H9 (cell line): ENCODE measurements at regions not wholly inside any gene's neighbourhood (a gene's known extent, or its start where the extent isn't known, plus 50 kb on each side); places are given as distances from the start of the nearest gene placed in this dataset.
A peak's percentile ranks its signal among the peaks of the same experiment; 100 is the strongest.

Experiments
- DNase-seq: peaks from one replicate; pipeline ENCODE4 v3.0.0-alpha.2; 2017
- H2AFZ ChIP-seq: one replicate; pipeline ENCODE4 v1.6.1; 2013; ENCODE audit warnings: mild to moderate bottlenecking, low read length, control low read depth, moderate library complexity
- H2AK5ac ChIP-seq: 2 replicates; pipeline ENCODE4 v1.6.1; 2013; ENCODE audit warnings: low read length, control low read depth, mixed read lengths; ENCODE audit not compliant: insufficient read length
- H2BK120ac ChIP-seq: one replicate; pipeline ENCODE4 v1.6.1; 2013; ENCODE audit warnings: low read depth, mild to moderate bottlenecking, low read length, control low read depth, inconsistent platforms; ENCODE audit not compliant: poor library complexity, severe bottlenecking
- H2BK12ac ChIP-seq: 2 replicates; pipeline ENCODE4 v1.6.1; 2013; ENCODE audit warnings: low read length, control low read depth, mixed read lengths, low read depth; ENCODE audit not compliant: insufficient read length
- H2BK15ac ChIP-seq: 2 replicates; pipeline ENCODE4 v1.6.1; 2013; ENCODE audit warnings: low read depth, low read length, control low read depth
- H2BK20ac ChIP-seq: one replicate; pipeline ENCODE4 v1.6.1; 2013; ENCODE audit warnings: low read depth, mild to moderate bottlenecking, low read length, control low read depth, inconsistent platforms; ENCODE audit not compliant: poor library complexity, severe bottlenecking
- H2BK5ac ChIP-seq: 2 replicates; pipeline ENCODE4 v1.6.1; 2013; ENCODE audit warnings: low read length, control low read depth, mixed read lengths; ENCODE audit not compliant: insufficient read length
- H3K14ac ChIP-seq: 2 replicates; pipeline ENCODE4 v1.6.1; 2013; ENCODE audit warnings: low read length, control low read depth; ENCODE audit not compliant: insufficient read depth
- H3K18ac ChIP-seq: 2 replicates; pipeline ENCODE4 v1.6.1; 2013; ENCODE audit warnings: low read depth, mild to moderate bottlenecking, mixed read lengths, low read length, control low read depth; ENCODE audit not compliant: insufficient read length
- H3K23ac ChIP-seq: 2 replicates; pipeline ENCODE4 v1.6.1; 2013; ENCODE audit warnings: low read length, control low read depth, mixed read lengths, low read depth; ENCODE audit not compliant: insufficient read length
- H3K23me2 ChIP-seq: 2 replicates; pipeline ENCODE4 v1.6.1; 2013; ENCODE audit warnings: low read depth, mild to moderate bottlenecking, mixed read lengths, low read length, control low read depth; ENCODE audit not compliant: insufficient read length, poor library complexity, severe bottlenecking
- H3K27ac ChIP-seq: 2 replicates; pipeline ENCODE4 v1.5.1; 2013; ENCODE audit warnings: low read length, control low read depth, mixed read lengths, low read depth; ENCODE audit not compliant: insufficient read length
- H3K27me3 ChIP-seq: 2 replicates; pipeline ENCODE4 v1.6.1; 2013; ENCODE audit warnings: low read length, control low read depth, inconsistent platforms; ENCODE audit not compliant: insufficient read depth
- H3K4ac ChIP-seq: 2 replicates; pipeline ENCODE4 v1.6.1; 2013; ENCODE audit warnings: low read depth, mild to moderate bottlenecking, control low read depth, inconsistent platforms, low read length, moderate library complexity
- H3K4me1 ChIP-seq: 2 replicates; pipeline ENCODE4 v1.6.1; 2013; ENCODE audit warnings: low read length, control low read depth, inconsistent platforms; ENCODE audit not compliant: insufficient read depth
- H3K4me2 ChIP-seq: 2 replicates; pipeline ENCODE4 v1.6.1; 2013; ENCODE audit warnings: low read length, control low read depth, mixed read lengths; ENCODE audit not compliant: insufficient read length, insufficient read depth
- H3K56ac ChIP-seq: 2 replicates; pipeline ENCODE4 v1.6.1; 2013; ENCODE audit warnings: low read depth, mild to moderate bottlenecking, mixed read lengths, low read length, control low read depth; ENCODE audit not compliant: insufficient read length
- H3K79me1 ChIP-seq: 2 replicates; pipeline ENCODE4 v1.6.1; 2013; ENCODE audit warnings: low read depth, mild to moderate bottlenecking, moderate library complexity, low read length, control low read depth, inconsistent platforms; ENCODE audit not compliant: insufficient read depth, poor library complexity, severe bottlenecking
- H3K79me2 ChIP-seq: 2 replicates; pipeline ENCODE4 v1.6.1; 2013; ENCODE audit warnings: low read length, control low read depth, inconsistent platforms; ENCODE audit not compliant: insufficient read depth
- H3K9ac ChIP-seq: 2 replicates; pipeline ENCODE4 v1.6.1; 2013; ENCODE audit warnings: low read length, control low read depth, mixed read lengths; ENCODE audit not compliant: insufficient read length; ENCODE audit errors: extremely low read depth
- H3K9me3 ChIP-seq: one replicate; pipeline ENCODE4 v1.6.1; 2013; ENCODE audit warnings: low read depth, low read length, inconsistent platforms; ENCODE audit not compliant: control insufficient read depth
- H3T11ph ChIP-seq: one replicate; pipeline ENCODE4 v1.6.1; 2013; ENCODE audit warnings: mild to moderate bottlenecking, low read length, control low read depth, inconsistent platforms
- H4K20me1 ChIP-seq: one replicate; pipeline ENCODE4 v1.6.1; 2013; ENCODE audit not compliant: control insufficient read depth, insufficient read length, insufficient read depth
- H4K5ac ChIP-seq: 2 replicates; pipeline ENCODE4 v1.6.1; 2013; ENCODE audit warnings: low read depth, mild to moderate bottlenecking, mixed read lengths, low read length, control low read depth; ENCODE audit not compliant: insufficient read length
- H4K8ac ChIP-seq: replicated peaks from 2 replicates; pipeline ENCODE4 v1.6.1; 2013; ENCODE audit warnings: low read length, control low read depth, mixed read lengths, low read depth; ENCODE audit not compliant: insufficient read length
- H4K91ac ChIP-seq: 2 replicates; pipeline ENCODE4 v1.6.1; 2013; ENCODE audit warnings: low read depth, mild to moderate bottlenecking, moderate library complexity, mixed read lengths, low read length, control low read depth; ENCODE audit not compliant: insufficient read length
- H3K27ac Mint-ChIP-seq, 3 experiments: 2 replicates in 2 of 3; 3 replicates in 1 of 3; pipeline ENCODE4 v1.8.0; 2020 to 2021; ENCODE audit warnings: mixed read lengths in 3 of 3, mild to moderate bottlenecking in 1 of 3, moderate library complexity in 1 of 3
- H3K27me3 Mint-ChIP-seq: 2 replicates; pipeline ENCODE4 v1.8.0; 2021; ENCODE audit warnings: low read depth, mild to moderate bottlenecking, moderate library complexity, mixed read lengths
- H3K36me3 Mint-ChIP-seq, 3 experiments: 2 replicates in 2 of 3; 3 replicates in 1 of 3; pipeline ENCODE4 v1.8.0; 2020 to 2021; ENCODE audit warnings: low read depth in 3 of 3, mixed read lengths in 3 of 3; ENCODE audit not compliant: insufficient read depth in 1 of 3
- H3K4me1 Mint-ChIP-seq, 2 experiments: 2 replicates each; pipeline ENCODE4 v1.8.0; 2020; ENCODE audit warnings: mixed read lengths in 2 of 2
- H3K4me3 Mint-ChIP-seq, 2 experiments: 2 replicates in 1 of 2; 3 replicates in 1 of 2; pipeline ENCODE4 v1.8.0; 2020 to 2021; ENCODE audit warnings: mild to moderate bottlenecking in 2 of 2, mixed read lengths in 2 of 2, moderate library complexity in 1 of 2
- H3K9me3 Mint-ChIP-seq, 2 experiments: 2 replicates in 1 of 2; 3 replicates in 1 of 2; pipeline ENCODE4 v1.8.0; 2020; ENCODE audit warnings: mild to moderate bottlenecking in 2 of 2, mixed read lengths in 2 of 2, moderate library complexity in 1 of 2
- CTCF ChIP-seq: fragments of 200-600 bp; sonication (generic); conservative IDR thresholded peaks from 3 replicates; pipeline ENCODE4 v1.8.0; 2021; ENCODE audit warnings: antibody characterized with exemption, mild to moderate bottlenecking
- WGBS: extraction: QIAGEN DNeasy Blood & Tissue Kit; methylation state at CpG from one replicate; pipeline ENCODE4 v1.1.7; 2013; ENCODE audit warnings: missing lambda C conversion rate, low lambda C conversion rate, mixed read lengths; ENCODE audit not compliant: insufficient read length; ENCODE audit errors: extremely low coverage; 5-methylcytosine and 5-hydroxymethylcytosine counted together

DNA sequence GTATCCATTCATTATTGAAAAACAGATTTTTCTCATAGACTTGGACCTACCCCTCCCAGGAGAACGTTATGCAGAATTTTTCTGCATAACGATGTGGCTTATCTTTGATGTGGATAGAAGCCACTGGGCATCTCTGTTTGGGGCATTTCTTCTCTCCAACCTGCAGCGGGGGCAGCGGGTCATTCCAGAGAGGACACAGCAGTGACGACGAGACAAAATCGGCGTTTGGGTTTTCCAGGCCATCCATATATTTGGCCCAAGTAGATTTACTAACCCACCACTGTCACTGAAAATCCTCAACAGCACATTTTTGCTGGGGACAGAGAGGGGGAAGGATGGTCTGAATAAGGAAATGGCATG is 299.3 kb upstream of the PITRM1 start:
- peaks cover 33 to 63% of the 10 kb centered on the region in 2 experiments for H3K4me1 Mint-ChIP-seq
- Histone ChIP-seq H3K18ac (no peak overlapping the region), H2BK12ac (no peak overlapping the region), H2BK5ac (no peak overlapping the region), H3K4me2 (no peak overlapping the region), H3K27ac (no peak overlapping the region), H3K23me2 (no peaks in the 10 kb centered on the region), H3K79me1 (no peaks in the 10 kb centered on the region), H3K9ac (no peak overlapping the region), H4K8ac (no peak overlapping the region), H2AFZ (no peak overlapping the region), H3K9me3 (no peaks in the 10 kb centered on the region), H3T11ph (no peak overlapping the region), H3K56ac (no peak overlapping the region), H2BK120ac (no peak overlapping the region), H3K27me3 (no peaks in the 10 kb centered on the region), H3K4me1 (no peaks in the 10 kb centered on the region; the same call in 1 of the 2 replicates), H2BK15ac (no peak overlapping the region), H3K79me2 (no peaks in the 10 kb centered on the region), H2BK20ac (no peak overlapping the region), H4K5ac (no peak overlapping the region), H3K14ac (no peak overlapping the region), H4K20me1 (no peaks in the 10 kb centered on the region), H3K4ac (no peak overlapping the region), H2AK5ac (no peak overlapping the region), H3K23ac (no peak overlapping the region), H4K91ac (no peak overlapping the region)
- peaks cover 0 to 2% of the 10 kb centered on the region in 2 experiments; a peak in 1 of 5 replicates for H3K9me3 Mint-ChIP-seq
- no peak for DNase-seq
- H3K4me3 Mint-ChIP-seq = peak overlapping the region in 1 of 2 experiments; percentile 13; a peak in 2 of 5 replicates
- no peak for TF ChIP-seq CTCF
- no CpG with 5 or more reads among the region's 8 CpGs for WGBS
- peak overlapping the region in 1 of 3 experiments; percentile 89; a peak in 3 of 7 replicates for H3K27ac Mint-ChIP-seq
- no peaks in the 10 kb centered on the region for H3K36me3 Mint-ChIP-seq
- H3K27me3 Mint-ChIP-seq = no peaks in the 10 kb centered on the region
